CD14-positive monocyte (primary cell): ENCODE measurements at regions not wholly inside any gene's neighbourhood (a gene's known extent, or its start where the extent isn't known, plus 50 kb on each side); places are given as distances from the start of the nearest gene placed in this dataset.

Experiments
- DNase-seq, 3 donors: peaks; one replicate each; pipeline ENCODE4 v3.0.0-alpha.2; 2011 to 2022
- H2AFZ ChIP-seq: 2 replicates; pipeline ENCODE4 v1.6.0; 2012; ENCODE audit warnings: mild to moderate bottlenecking, low read depth, low read length, inconsistent platforms; ENCODE audit not compliant: insufficient read depth, poor library complexity, severe bottlenecking
- H3K27ac ChIP-seq, 2 donors: 1 replicate in 1 of 2; 2 replicates in 1 of 2; pipeline ENCODE4 v1.5.1; 2012 to 2013; ENCODE audit warnings: low read length in 2 of 2, control low read depth in 1 of 2, inconsistent platforms in 1 of 2, low read depth in 1 of 2, mild to moderate bottlenecking in 1 of 2
- H3K27me3 ChIP-seq, 2 donors: one replicate each; pipeline versions ENCODE4 v1.6.0 to v1.6.1; 2011 to 2013; ENCODE audit warnings: low read length in 2 of 2; ENCODE audit not compliant: control insufficient read depth in 2 of 2, insufficient read depth in 2 of 2
- H3K36me3 ChIP-seq, 2 donors: replicated peaks in 1 of 2; 1 replicate in 1 of 2; 2 replicates in 1 of 2; pipeline versions ENCODE4 v1.5.1 to v1.6.1; 2012 to 2013; ENCODE audit warnings: low read length in 2 of 2, control low read depth in 1 of 2, inconsistent platforms in 1 of 2, mild to moderate bottlenecking in 1 of 2; ENCODE audit not compliant: insufficient read depth in 2 of 2, control insufficient read depth in 1 of 2
- H3K4me1 ChIP-seq, 2 donors: 1 replicate in 1 of 2; 2 replicates in 1 of 2; pipeline versions ENCODE4 v1.5.1 to v1.6.1; 2012 to 2013; ENCODE audit warnings: low read length in 2 of 2, control low read depth in 1 of 2, inconsistent platforms in 1 of 2, mild to moderate bottlenecking in 1 of 2, moderate library complexity in 1 of 2; ENCODE audit not compliant: insufficient read depth in 2 of 2, control insufficient read depth in 1 of 2
- H3K4me2 ChIP-seq: replicated peaks from 2 replicates; pipeline ENCODE3; 2012; ENCODE audit warnings: low read length, moderate library complexity, mild to moderate bottlenecking; ENCODE audit not compliant: poor library complexity, severe bottlenecking; ENCODE audit errors: extremely low read depth
- H3K4me3 ChIP-seq, 3 experiments: fragments of 200-600 bp in 1 of 3; sonication (generic) in 1 of 3; replicated peaks in 1 of 3; 1 replicate in 2 of 3; 2 replicates in 1 of 3; pipeline ENCODE4 v1.5.1; 2011 to 2013; ENCODE audit warnings: low read length in 3 of 3, mild to moderate bottlenecking in 3 of 3, control low read depth in 2 of 3, low read depth in 2 of 3, inconsistent platforms in 1 of 3, moderate library complexity in 1 of 3
- H3K79me2 ChIP-seq: 2 replicates; pipeline ENCODE4 v1.6.0; 2012; ENCODE audit warnings: mild to moderate bottlenecking, control low read depth, inconsistent platforms, low read length, moderate library complexity; ENCODE audit not compliant: insufficient read depth
- H3K9ac ChIP-seq: 2 replicates; pipeline ENCODE4 v1.6.0; 2017; ENCODE audit warnings: low read length, mild to moderate bottlenecking; ENCODE audit not compliant: insufficient read depth, poor library complexity, severe bottlenecking
- H3K9me3 ChIP-seq, 2 donors: replicated peaks in 1 of 2; 1 replicate in 1 of 2; 2 replicates in 1 of 2; pipeline versions ENCODE4 v1.5.1 to v1.6.1; 2012 to 2013; ENCODE audit warnings: low read length in 2 of 2, control low read depth in 1 of 2; ENCODE audit not compliant: control insufficient read depth in 1 of 2, insufficient read depth in 1 of 2
- H4K20me1 ChIP-seq: 2 replicates; pipeline ENCODE4 v1.6.0; 2012; ENCODE audit warnings: mild to moderate bottlenecking, low read length, control low read depth, moderate library complexity; ENCODE audit not compliant: insufficient read depth
- H3K27ac Mint-ChIP-seq, 7 donors: one replicate each; pipeline ENCODE4 v1.8.0; 2020; ENCODE audit warnings: mild to moderate bottlenecking in 7 of 7, mixed read lengths in 7 of 7, moderate library complexity in 6 of 7, inconsistent platforms in 2 of 7
- H3K27me3 Mint-ChIP-seq, 3 donors: one replicate each; pipeline ENCODE4 v1.8.0; 2021 to 2022; ENCODE audit warnings: low read depth in 3 of 3, mild to moderate bottlenecking in 3 of 3, mixed read lengths in 3 of 3, moderate library complexity in 3 of 3, inconsistent platforms in 1 of 3
- H3K36me3 Mint-ChIP-seq, 2 donors: one replicate each; pipeline ENCODE4 v1.8.0; 2020; ENCODE audit warnings: mixed read lengths in 2 of 2, inconsistent platforms in 1 of 2, mild to moderate bottlenecking in 1 of 2
- H3K4me1 Mint-ChIP-seq: one replicate; pipeline ENCODE4 v1.8.0; 2020; ENCODE audit warnings: mild to moderate bottlenecking, mixed read lengths
- H3K4me3 Mint-ChIP-seq, 2 donors: one replicate each; pipeline ENCODE4 v1.8.0; 2020; ENCODE audit warnings: mild to moderate bottlenecking in 2 of 2, mixed read lengths in 2 of 2, moderate library complexity in 1 of 2
- H3K9me3 Mint-ChIP-seq, 7 donors: one replicate each; pipeline ENCODE4 v1.8.0; 2020 to 2022; ENCODE audit warnings: mixed read lengths in 7 of 7, mild to moderate bottlenecking in 6 of 7, moderate library complexity in 6 of 7, inconsistent platforms in 2 of 7
- CTCF ChIP-seq: fragments of 200-600 bp; IDR thresholded peaks from one replicate; pipeline ENCODE4 v1.8.0; 2022; ENCODE audit warnings: antibody characterized with exemption, mild to moderate bottlenecking
- WGBS: methylation state at CpG from one replicate; pipeline ENCODE4 v1.1.5; 2013; ENCODE audit warnings: missing lambda C conversion rate; ENCODE audit not compliant: insufficient coverage; 5-methylcytosine and 5-hydroxymethylcytosine counted together
- intact Hi-C, 2 donors: fragments of 100-400 bp; cut with micrococcal nuclease; formaldehyde crosslinking; loops; one replicate each; pipeline versions ENCODE4 v1.15.0 to v1.15.1; 2023

GRCh38 chr22:27406389-27406861, 395.1 kb downstream of the MN1 start:
- WGBS = 100% methylated on average over 2 of the region's 2 CpGs
- no peaks in the 10 kb centered on the region for H3K36me3 ChIP-seq
- H3K9ac ChIP-seq = no peak overlapping the region
- no peak overlapping the region for H3K27ac Mint-ChIP-seq
- H3K9me3 Mint-ChIP-seq = peaks cover 0 to 4% (median 0%) of the 10 kb centered on the region in 7 donors
- H3K27ac ChIP-seq = no peak overlapping the region
- no peaks in the 10 kb centered on the region for H3K9me3 ChIP-seq
- no peak for DNase-seq
- no peaks in the 10 kb centered on the region for H3K36me3 Mint-ChIP-seq
- no peaks in the 10 kb centered on the region for H3K27me3 ChIP-seq
- no peak overlapping the region for H3K4me3 Mint-ChIP-seq
- no peaks in the 10 kb centered on the region for H3K4me1 ChIP-seq
- H3K27me3 Mint-ChIP-seq = peaks cover 2 to 9% (median 6%) of the 10 kb centered on the region in 3 donors
- intact Hi-C loops = loop anchor here (5.0 to 10.0 kb wide), 2 partner anchors 396 to 398 kb away; partner anchors contain the start of gene MN1 (in 2 of the 2)
- no peaks in the 10 kb centered on the region for H4K20me1 ChIP-seq
- no peak for TF ChIP-seq CTCF
- H3K4me1 Mint-ChIP-seq = no peaks in the 10 kb centered on the region
- no peak overlapping the region for H2AFZ ChIP-seq
- no peaks in the 10 kb centered on the region for H3K79me2 ChIP-seq
- H3K4me2 ChIP-seq = no peak overlapping the region
- no peak overlapping the region for H3K4me3 ChIP-seq

GRCh38 chr22:27407369-27407985, 394.1 kb downstream of the MN1 start:
- Mint-ChIP-seq H3K27me3 (peaks cover 2 to 5% (median 4%) of the 10 kb centered on the region in 3 donors), H3K9me3 (peaks cover 0 to 4% (median 0%) of the 10 kb centered on the region in 7 donors), H3K4me3 (no peak overlapping the region), H3K27ac (peak overlapping the region in 1 of 7 donors; percentile 25), H3K36me3 (no peaks in the 10 kb centered on the region), H3K4me1 (no peaks in the 10 kb centered on the region)
- Histone ChIP-seq H2AFZ (no peak overlapping the region), H3K27me3 (no peaks in the 10 kb centered on the region), H3K79me2 (no peaks in the 10 kb centered on the region), H3K27ac (no peak overlapping the region), H3K4me3 (no peak overlapping the region), H3K9ac (no peak overlapping the region), H3K9me3 (no peaks in the 10 kb centered on the region), H3K4me1 (no peaks in the 10 kb centered on the region), H3K4me2 (no peak overlapping the region), H4K20me1 (no peaks in the 10 kb centered on the region), H3K36me3 (no peaks in the 10 kb centered on the region)
- intact Hi-C loops = loop anchor here (5.0 to 10.0 kb wide), 2 partner anchors 395 to 397 kb away; partner anchors contain the start of gene MN1 (in 2 of the 2)
- 80% methylated on average over 12 of the region's 14 CpGs for WGBS
- TF ChIP-seq CTCF = no peak
- DNase-seq = no peak
